ENCODE measurements at regions not wholly inside any gene's neighbourhood (a gene's known extent, or its start where the extent isn't known, plus 50 kb on each side); places are given as distances from the start of the nearest gene placed in this dataset.

DNA sequence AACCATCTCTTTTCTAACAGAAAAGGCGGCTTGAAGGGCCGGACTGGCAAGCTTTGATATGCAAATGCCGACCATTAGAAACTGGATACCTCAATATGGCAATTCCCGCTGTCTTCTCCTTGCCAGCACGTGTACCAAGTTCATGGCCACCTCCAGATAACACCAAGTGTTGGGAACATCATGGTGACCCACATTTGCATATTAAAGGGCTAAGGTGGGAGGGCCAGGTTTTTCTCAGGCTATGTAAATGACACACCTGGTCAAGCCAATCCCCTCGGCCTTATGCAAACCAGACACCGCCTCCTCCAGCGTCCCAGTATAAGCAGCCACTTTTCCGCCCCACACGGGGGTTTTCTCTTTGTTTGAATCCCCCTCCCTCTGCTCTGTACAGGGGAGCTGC, 110.7 kb downstream of the DACT2 start:
- Histone ChIP-seq H3K9me3 (ENCODE audit: control insufficient read depth in 1 of 2, insufficient read depth in 1 of 2, low read depth in 1 of 2, low read length in 2 of 2) (no peaks in the 10 kb centered on the region), H3K4me1 (ENCODE audit: control insufficient read depth in 1 of 2, insufficient read depth in 2 of 2, low read length in 2 of 2) (no peaks in the 10 kb centered on the region), H3K27ac (ENCODE audit: low read depth, low read length) (no peak overlapping the region), H3K36me3 (ENCODE audit: control insufficient read depth in 1 of 2, insufficient read depth in 2 of 2, low read length in 2 of 2) (no peaks in the 10 kb centered on the region), H2AFZ (ENCODE audit: low read depth, low read length, poor library complexity, severe bottlenecking) (no peak overlapping the region), H3K9me2 (ENCODE audit: insufficient read depth) (no peaks in the 10 kb centered on the region), H3K4me3 (replicated peaks in 1 of 2; ENCODE audit: low read depth in 1 of 2, low read length in 2 of 2) (no peak overlapping the region), H3K27me3 (ENCODE audit: insufficient read depth, low read length) (no peaks in the 10 kb centered on the region), H3K4me2 (ENCODE audit: low read length) (no peak overlapping the region), H3K79me2 (ENCODE audit: insufficient read depth, low read length) (no peaks in the 10 kb centered on the region), H3K9ac (ENCODE audit: low read length) (no peak overlapping the region), H4K20me1 (ENCODE audit: insufficient read depth) (no peaks in the 10 kb centered on the region)
- no TSS peak for BruUV-seq (replicated peaks)
- no peak for TF ChIP-seq EZH2phosphoT487 (IDR thresholded peaks at IDR 0.05; ENCODE audit: borderline replicate concordance)
- TF ChIP-seq ZNF274 (IDR thresholded peaks at IDR 0.05; ENCODE audit: low read depth, low read length), result no peak
- TF ChIP-seq, protein P1, sequence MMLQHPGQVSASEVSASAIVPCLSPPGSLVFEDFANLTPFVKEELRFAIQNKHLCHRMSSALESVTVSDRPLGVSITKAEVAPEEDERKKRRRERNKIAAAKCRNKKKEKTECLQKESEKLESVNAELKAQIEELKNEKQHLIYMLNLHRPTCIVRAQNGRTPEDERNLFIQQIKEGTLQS (IDR thresholded peaks at IDR 0.05), result no peak
- no peak for TF ChIP-seq EGR1 (IDR thresholded peaks at IDR 0.05; ENCODE audit: low read depth)
- TF ChIP-seq CBX3 (IDR thresholded peaks at IDR 0.05; ENCODE audit: low read depth), result no peak
- 0 out of 2 replicates have a peak, but pooled peaks have one; percentile 30 for ATAC-seq
- ChIA-PET CTCF (no interaction called here), POLR2A (no interaction called here), RAD21 (ENCODE audit: low non-redundant PET in 1 of 2, low total read pairs in 2 of 2, uncharacterized antibody in 2 of 2, unreplicated experiment in 2 of 2) (no interaction called here)
- no peak for DNase-seq (ENCODE audit: low read depth, low spot score)
- intact Hi-C loops (cut with micrococcal nuclease), result no loop called here

GRCh38 chr6:168208402-168208801, 111.2 kb downstream of the DACT2 start:
- H3K9me3 ChIP-seq (ENCODE audit: control insufficient read depth in 1 of 2, insufficient read depth in 1 of 2, low read depth in 1 of 2, low read length in 2 of 2), result no peaks in the 10 kb centered on the region
- intact Hi-C loops (cut with micrococcal nuclease), result no loop called here
- no peaks in the 10 kb centered on the region for H3K4me1 ChIP-seq (ENCODE audit: control insufficient read depth in 1 of 2, insufficient read depth in 2 of 2, low read length in 2 of 2)
- no peaks in the 10 kb centered on the region for H3K27me3 ChIP-seq (ENCODE audit: insufficient read depth, low read length)
- no peak overlapping the region for H3K9ac ChIP-seq (ENCODE audit: low read length)
- TF ChIP-seq SRF (IDR thresholded peaks at IDR 0.05; ENCODE audit: low read depth), result no peak
- no peak for TF ChIP-seq ZNF274 (IDR thresholded peaks at IDR 0.05; ENCODE audit: low read depth, low read length)
- TF ChIP-seq, protein P2, sequence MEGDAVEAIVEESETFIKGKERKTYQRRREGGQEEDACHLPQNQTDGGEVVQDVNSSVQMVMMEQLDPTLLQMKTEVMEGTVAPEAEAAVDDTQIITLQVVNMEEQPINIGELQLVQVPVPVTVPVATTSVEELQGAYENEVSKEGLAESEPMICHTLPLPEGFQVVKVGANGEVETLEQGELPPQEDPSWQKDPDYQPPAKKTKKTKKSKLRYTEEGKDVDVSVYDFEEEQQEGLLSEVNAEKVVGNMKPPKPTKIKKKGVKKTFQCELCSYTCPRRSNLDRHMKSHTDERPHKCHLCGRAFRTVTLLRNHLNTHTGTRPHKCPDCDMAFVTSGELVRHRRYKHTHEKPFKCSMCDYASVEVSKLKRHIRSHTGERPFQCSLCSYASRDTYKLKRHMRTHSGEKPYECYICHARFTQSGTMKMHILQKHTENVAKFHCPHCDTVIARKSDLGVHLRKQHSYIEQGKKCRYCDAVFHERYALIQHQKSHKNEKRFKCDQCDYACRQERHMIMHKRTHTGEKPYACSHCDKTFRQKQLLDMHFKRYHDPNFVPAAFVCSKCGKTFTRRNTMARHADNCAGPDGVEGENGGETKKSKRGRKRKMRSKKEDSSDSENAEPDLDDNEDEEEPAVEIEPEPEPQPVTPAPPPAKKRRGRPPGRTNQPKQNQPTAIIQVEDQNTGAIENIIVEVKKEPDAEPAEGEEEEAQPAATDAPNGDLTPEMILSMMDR (IDR thresholded peaks at IDR 0.05 in 2 of 3, conservative IDR thresholded peaks at IDR 0.05 in 1 of 3; ENCODE audit: borderline replicate concordance in 1 of 3, insufficient read depth in 1 of 3, low read depth in 2 of 3, low read length in 2 of 3), result no peak
- TF ChIP-seq TCF7L2 (IDR thresholded peaks at IDR 0.05; ENCODE audit: borderline replicate concordance, extremely low read depth, insufficient read depth, insufficient read length), result no peak
- no peak for TF ChIP-seq YY1 (IDR thresholded peaks at IDR 0.05; ENCODE audit: extremely low read depth, insufficient replicate concordance, low read depth, low read length)
- no peak for TF ChIP-seq ZFX (IDR thresholded peaks at IDR 0.05)
- no peak for TF ChIP-seq CEBPB (IDR thresholded peaks at IDR 0.05; ENCODE audit: low read depth)
- TF ChIP-seq SIN3A (IDR thresholded peaks at IDR 0.05; ENCODE audit: low read depth), result no peak
- no peak for TF ChIP-seq EGR1 (IDR thresholded peaks at IDR 0.05; ENCODE audit: low read depth)
- TF ChIP-seq, protein P1 (IDR thresholded peaks at IDR 0.05), result no peak
- TF ChIP-seq EZH2 (IDR thresholded peaks at IDR 0.05), result no peak
- TF ChIP-seq RAD21 (IDR thresholded peaks at IDR 0.05; ENCODE audit: low read depth), result no peak
- TF ChIP-seq REST (IDR thresholded peaks at IDR 0.05; ENCODE audit: low read depth), result no peak
- TF ChIP-seq, protein P3, sequence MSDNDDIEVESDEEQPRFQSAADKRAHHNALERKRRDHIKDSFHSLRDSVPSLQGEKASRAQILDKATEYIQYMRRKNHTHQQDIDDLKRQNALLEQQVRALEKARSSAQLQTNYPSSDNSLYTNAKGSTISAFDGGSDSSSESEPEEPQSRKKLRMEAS (IDR thresholded peaks at IDR 0.05), result no peak
- no peak overlapping the region for H2AFZ ChIP-seq (ENCODE audit: low read depth, low read length, poor library complexity, severe bottlenecking)
- DNase-seq (ENCODE audit: low read depth, low spot score) (no peak), ATAC-seq (no peak)
- no peaks in the 10 kb centered on the region for H3K79me2 ChIP-seq (ENCODE audit: insufficient read depth, low read length)
- CTCF ChIA-PET, result no interaction called here
- no peak overlapping the region for H3K4me3 ChIP-seq (replicated peaks in 1 of 2; ENCODE audit: low read depth in 1 of 2, low read length in 2 of 2)
- H3K36me3 ChIP-seq (ENCODE audit: control insufficient read depth in 1 of 2, insufficient read depth in 2 of 2, low read length in 2 of 2), result no peaks in the 10 kb centered on the region
- BruUV-seq (replicated peaks), result no TSS peak
- no peak overlapping the region for H3K4me2 ChIP-seq (ENCODE audit: low read length)
- RAD21 ChIA-PET (ENCODE audit: low non-redundant PET in 1 of 2, low total read pairs in 2 of 2, uncharacterized antibody in 2 of 2, unreplicated experiment in 2 of 2), result no interaction called here
- no peaks in the 10 kb centered on the region for H4K20me1 ChIP-seq (ENCODE audit: insufficient read depth)
- no peaks in the 10 kb centered on the region for H3K9me2 ChIP-seq (ENCODE audit: insufficient read depth)
- POLR2A ChIA-PET, result no interaction called here
- H3K27ac ChIP-seq (ENCODE audit: low read depth, low read length), result no peak overlapping the region
